Endothelial cell of umbilical vein (primary cell): ENCODE measurements at regions not wholly inside any gene's neighbourhood (a gene's known extent, or its start where the extent isn't known, plus 50 kb on each side); places are given as distances from the start of the nearest gene placed in this dataset.

Experiments
- CTCF ChIP-seq, 2 donors: IDR thresholded peaks; 1 replicate in 1 of 2; 2 replicates in 1 of 2; pipeline ENCODE4 v1.5.1; 2011; ENCODE audit warnings: low read length in 2 of 2, mild to moderate bottlenecking in 2 of 2, moderate library complexity in 2 of 2, control low read depth in 1 of 2, inconsistent platforms in 1 of 2, low read depth in 1 of 2; ENCODE audit not compliant: insufficient read depth in 1 of 2; ENCODE audit errors: extremely low read depth in 1 of 2
- EZH2 ChIP-seq: IDR thresholded peaks from 2 replicates; pipeline ENCODE4 v1.6.1; 2012; ENCODE audit warnings: borderline replicate concordance, low read depth, mild to moderate bottlenecking, moderate library complexity, low read length, inconsistent platforms; ENCODE audit not compliant: severe bottlenecking
- FOS ChIP-seq: IDR thresholded peaks from 2 replicates; pipeline ENCODE4 v1.6.1; 2011; ENCODE audit warnings: mild to moderate bottlenecking, low read length, moderate library complexity, borderline replicate concordance; ENCODE audit not compliant: insufficient read depth
- JUN ChIP-seq: IDR thresholded peaks from 2 replicates; pipeline ENCODE4 v1.6.1; 2011; ENCODE audit warnings: borderline replicate concordance, low read depth; ENCODE audit not compliant: insufficient read length, insufficient read depth
- MAX ChIP-seq: IDR thresholded peaks from 2 replicates; pipeline ENCODE4 v1.6.1; 2011; ENCODE audit not compliant: insufficient read depth, insufficient read length
- POLR2A ChIP-seq: IDR thresholded peaks from 2 replicates; pipeline ENCODE4 v1.6.1; 2012; ENCODE audit warnings: low read depth, mild to moderate bottlenecking, control low read depth, low read length
- POLR2AphosphoS5 ChIP-seq: IDR thresholded peaks from 2 replicates; pipeline ENCODE4 v1.6.1; 2012; ENCODE audit warnings: low read depth, mild to moderate bottlenecking, control low read depth, low read length, moderate library complexity; ENCODE audit not compliant: insufficient read depth

- TF ChIP-seq EZH2 (no peak), POLR2AphosphoS5 (no peak), POLR2A (no peak), CTCF (IDR thresholded peaks at IDR 0.05; ENCODE audit: extremely low read depth in 1 of 2, insufficient read depth in 1 of 2, low read depth in 1 of 2, low read length in 2 of 2) (no peak), MAX (no peak), JUN (no peak), FOS (no peak)
These were observed 259.9 kb downstream of the FOXA2 start for GRCh38 chr20:22324505-22324904.
